Transverse colon (tissue), 4 donors: ENCODE measurements at regions not wholly inside any gene's neighbourhood (a gene's known extent, or its start where the extent isn't known, plus 50 kb on each side); places are given as distances from the start of the nearest gene placed in this dataset.

Source experiments
- DNase-seq: peaks from one replicate; pipeline ENCODE4 v3.0.0-alpha.2; 2019
- H3K27ac ChIP-seq, 4 donors: fragments of 200-600 bp; sonication (generic); 2 replicates each; pipeline ENCODE4 v1.5.1; 2016 to 2018; ENCODE audit warnings: inconsistent platforms in 4 of 4
- H3K27me3 ChIP-seq: fragments of 200-600 bp; sonication (generic); 2 replicates; pipeline ENCODE4 v1.5.1; 2017; ENCODE audit warnings: inconsistent platforms
- H3K36me3 ChIP-seq, 4 donors: fragments of 200-600 bp; sonication (generic); 2 replicates each; pipeline ENCODE4 v1.5.1; 2017 to 2019; ENCODE audit warnings: inconsistent platforms in 4 of 4
- H3K4me1 ChIP-seq, 4 donors: fragments of 200-600 bp; sonication (generic); 2 replicates each; pipeline ENCODE4 v1.5.1; 2017 to 2020; ENCODE audit warnings: inconsistent platforms in 4 of 4
- H3K4me3 ChIP-seq, 4 donors: fragments of 200-600 bp; sonication (generic); 1 replicate in 1 of 4; 2 replicates in 3 of 4; pipeline versions ENCODE4 v1.5.1 to v1.6.1; 2017 to 2019; ENCODE audit warnings: inconsistent platforms in 4 of 4
- H3K9me3 ChIP-seq, 2 donors: fragments of 200-600 bp; sonication (generic); 2 replicates each; pipeline ENCODE4 v1.5.1; 2017 to 2019; ENCODE audit warnings: inconsistent platforms in 2 of 2
- EP300 ChIP-seq: sonication (generic); formaldehyde crosslinking; IDR thresholded peaks from one replicate; pipeline ENCODE4 v1.6.1; 2017; ENCODE audit warnings: antibody characterized with exemption, low read depth
- POLR2A ChIP-seq: fragments of 450-650 bp; IDR thresholded peaks from one replicate; pipeline ENCODE4 v1.6.1; 2016; ENCODE audit warnings: antibody characterized with exemption, mild to moderate bottlenecking, moderate library complexity
- POLR2AphosphoS5 ChIP-seq, 3 donors: sonication (generic); formaldehyde crosslinking; IDR thresholded peaks; one replicate each; pipeline ENCODE4 v1.6.1; 2016; ENCODE audit warnings: antibody characterized with exemption in 3 of 3
- WGBS, 2 donors: methylation state at CpG; one replicate each; pipeline ENCODE4 v1.1.5; 2018; ENCODE audit warnings: low coverage in 1 of 2; 5-methylcytosine and 5-hydroxymethylcytosine counted together
- in situ Hi-C, 4 donors: fragments of 200-750 bp; cut with MboI; loops; one replicate each; pipeline versions ENCODE4 v1.15.0 to v1.15.1; 2017; ENCODE audit warnings: low sequenced_read_pairs in 3 of 4, low pct_ligation_motif_present in 1 of 4, low pct_unique_long_range_greater_than_20kb in 1 of 4
- intact Hi-C: fragments of 100-400 bp; cut with DNase I; formaldehyde crosslinking; loops from one replicate; pipeline ENCODE4 v1.15.1; 2023; ENCODE audit warnings: low total_unique reads
- TF ChIP-seq, protein P1 (sequence below), 5 experiments: fragments of 200-600 bp in 3 of 5; fragments of 450-650 bp in 2 of 5; sonication (generic) in 3 of 5; IDR thresholded peaks; 1 replicate in 2 of 5; 2 replicates in 3 of 5; pipeline ENCODE4 v1.5.1; 2016 to 2017; ENCODE audit warnings: antibody characterized with exemption in 5 of 5, inconsistent platforms in 3 of 5, mild to moderate bottlenecking in 2 of 5, moderate library complexity in 1 of 5

DNA sequence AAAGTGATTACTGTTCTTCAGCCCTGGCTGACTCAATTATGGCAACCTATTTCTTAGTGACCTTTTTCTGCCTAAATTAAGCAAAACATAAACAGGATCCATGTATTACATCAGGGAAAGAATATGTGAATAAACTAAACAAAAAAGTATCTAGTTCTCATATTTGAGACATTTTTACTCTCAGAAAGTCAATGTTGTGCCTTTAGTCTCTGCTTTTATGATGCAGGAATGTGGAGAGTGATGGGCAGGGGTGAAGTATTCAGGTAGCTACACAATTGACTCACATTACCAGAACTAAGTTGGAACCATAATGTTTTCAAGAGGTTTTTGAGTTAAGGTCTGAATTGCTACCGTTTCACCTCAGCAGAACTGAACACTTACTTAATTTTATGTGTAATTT, 462.7 kb upstream of the CXADR start:
- no peak overlapping the region for H3K4me3 ChIP-seq
- 58 to 72% methylated on average over 1 of the region's 1 CpG for WGBS, 2 donors
- DNase-seq, result no peak
- no peaks in the 10 kb centered on the region for H3K27me3 ChIP-seq
- H3K9me3 ChIP-seq, result no peaks in the 10 kb centered on the region
- no peak overlapping the region for H3K27ac ChIP-seq
- H3K4me1 ChIP-seq, result no peaks in the 10 kb centered on the region
- intact Hi-C loops, result no loop called here
- no peaks in the 10 kb centered on the region for H3K36me3 ChIP-seq
- TF ChIP-seq, protein P1, sequence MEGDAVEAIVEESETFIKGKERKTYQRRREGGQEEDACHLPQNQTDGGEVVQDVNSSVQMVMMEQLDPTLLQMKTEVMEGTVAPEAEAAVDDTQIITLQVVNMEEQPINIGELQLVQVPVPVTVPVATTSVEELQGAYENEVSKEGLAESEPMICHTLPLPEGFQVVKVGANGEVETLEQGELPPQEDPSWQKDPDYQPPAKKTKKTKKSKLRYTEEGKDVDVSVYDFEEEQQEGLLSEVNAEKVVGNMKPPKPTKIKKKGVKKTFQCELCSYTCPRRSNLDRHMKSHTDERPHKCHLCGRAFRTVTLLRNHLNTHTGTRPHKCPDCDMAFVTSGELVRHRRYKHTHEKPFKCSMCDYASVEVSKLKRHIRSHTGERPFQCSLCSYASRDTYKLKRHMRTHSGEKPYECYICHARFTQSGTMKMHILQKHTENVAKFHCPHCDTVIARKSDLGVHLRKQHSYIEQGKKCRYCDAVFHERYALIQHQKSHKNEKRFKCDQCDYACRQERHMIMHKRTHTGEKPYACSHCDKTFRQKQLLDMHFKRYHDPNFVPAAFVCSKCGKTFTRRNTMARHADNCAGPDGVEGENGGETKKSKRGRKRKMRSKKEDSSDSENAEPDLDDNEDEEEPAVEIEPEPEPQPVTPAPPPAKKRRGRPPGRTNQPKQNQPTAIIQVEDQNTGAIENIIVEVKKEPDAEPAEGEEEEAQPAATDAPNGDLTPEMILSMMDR (IDR thresholded peaks at IDR 0.05), result no peak
- TF ChIP-seq POLR2AphosphoS5 (IDR thresholded peaks at IDR 0.05), result no peak
- TF ChIP-seq EP300, result no peak
- no peak for TF ChIP-seq POLR2A
- in situ Hi-C loops, result no loop called here

DNA sequence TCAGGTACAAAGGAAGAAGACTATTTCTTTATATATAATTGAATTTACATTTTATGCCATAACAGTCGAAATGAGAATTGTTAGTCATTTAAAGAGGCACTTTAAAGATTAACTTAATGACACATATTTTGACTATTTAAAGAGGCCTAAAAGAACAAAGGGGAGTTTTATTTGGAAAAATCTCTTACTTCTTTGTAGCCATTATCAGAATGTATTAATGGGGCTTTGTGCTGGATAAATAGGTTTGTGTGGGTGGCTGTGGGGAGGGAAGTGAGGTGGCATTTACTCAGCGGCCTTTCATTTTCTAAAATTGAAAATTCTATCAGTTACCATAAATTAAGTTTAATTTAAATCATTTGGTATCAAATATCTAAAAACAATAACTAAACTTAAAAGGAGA, 462.2 kb upstream of the CXADR start:
- TF ChIP-seq EP300, result no peak
- TF ChIP-seq POLR2A, result no peak
- TF ChIP-seq, protein P1 (IDR thresholded peaks at IDR 0.05), result no peak
- no peak for TF ChIP-seq POLR2AphosphoS5 (IDR thresholded peaks at IDR 0.05)
- Histone ChIP-seq H3K36me3 (no peaks in the 10 kb centered on the region), H3K27ac (no peak overlapping the region), H3K9me3 (no peaks in the 10 kb centered on the region), H3K4me1 (no peaks in the 10 kb centered on the region), H3K4me3 (no peak overlapping the region), H3K27me3 (no peaks in the 10 kb centered on the region)
- in situ Hi-C loops (no loop called here), intact Hi-C loops (no loop called here)
- no peak for DNase-seq
- 75 to 77% methylated on average over 2 of the region's 2 CpGs for WGBS, 2 donors

DNA sequence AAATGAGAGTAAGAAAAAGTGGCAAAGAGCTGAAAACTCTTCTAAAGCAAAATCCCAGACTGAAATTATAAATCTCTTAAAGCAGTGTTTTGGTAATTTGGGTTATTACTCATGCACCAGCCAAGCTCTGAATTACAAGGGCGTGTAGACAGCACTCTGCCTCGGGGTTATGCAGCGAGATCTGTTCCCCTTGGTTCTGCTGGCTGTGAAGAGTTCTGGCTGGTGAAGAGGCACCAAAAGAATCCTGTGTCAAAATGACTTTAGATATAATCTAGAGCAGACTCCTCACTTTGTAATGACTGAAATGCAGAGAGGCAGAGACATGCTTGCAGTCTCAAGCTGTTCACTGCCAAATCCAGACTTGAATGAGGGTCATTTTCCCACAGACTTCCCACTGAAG, 461.8 kb upstream of the CXADR start:
- Histone ChIP-seq H3K27me3 (no peaks in the 10 kb centered on the region), H3K4me3 (no peak overlapping the region), H3K4me1 (no peaks in the 10 kb centered on the region), H3K36me3 (no peaks in the 10 kb centered on the region), H3K27ac (no peak overlapping the region), H3K9me3 (no peaks in the 10 kb centered on the region)
- no peak for DNase-seq
- WGBS, 2 donors, result 45 to 59% methylated on average over 3 of the region's 3 CpGs
- in situ Hi-C loops (no loop called here), intact Hi-C loops (no loop called here)
- TF ChIP-seq POLR2AphosphoS5 (IDR thresholded peaks at IDR 0.05) (no peak), POLR2A (no peak), EP300 (no peak)
- TF ChIP-seq, protein P1 (IDR thresholded peaks at IDR 0.05), result no peak

DNA sequence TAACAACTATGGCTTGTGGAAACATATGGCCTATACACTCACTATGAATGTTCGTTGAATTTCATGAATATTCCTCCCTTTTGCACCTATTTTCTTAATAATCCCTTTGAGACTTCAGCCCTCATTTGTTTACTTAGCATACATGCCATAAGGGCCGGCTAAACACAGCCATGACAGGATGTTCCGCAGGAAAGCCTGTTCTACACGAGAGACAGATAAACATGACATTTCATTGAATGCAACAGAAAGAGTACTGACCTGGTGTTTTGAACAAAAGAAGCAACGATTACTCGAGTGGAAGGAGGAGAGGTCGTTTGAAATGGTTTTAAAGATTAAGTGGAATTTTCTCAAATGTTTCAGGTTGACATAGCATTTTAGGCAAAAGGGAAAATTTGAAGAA, 459.5 kb upstream of the CXADR start:
- 53% methylated on average over 7 of the region's 7 CpGs for WGBS, 2 donors
- intact Hi-C loops (no loop called here), in situ Hi-C loops (no loop called here)
- Histone ChIP-seq H3K4me3 (no peak overlapping the region), H3K36me3 (no peaks in the 10 kb centered on the region), H3K4me1 (no peaks in the 10 kb centered on the region), H3K9me3 (no peaks in the 10 kb centered on the region), H3K27ac (no peak overlapping the region), H3K27me3 (no peaks in the 10 kb centered on the region)
- no peak for TF ChIP-seq EP300
- no peak for TF ChIP-seq POLR2AphosphoS5 (IDR thresholded peaks at IDR 0.05)
- TF ChIP-seq, protein P1 (IDR thresholded peaks at IDR 0.05), result no peak
- TF ChIP-seq POLR2A, result no peak
- DNase-seq, result no peak
